Prostate gland (tissue), 2 donors: ENCODE measurements at regions not wholly inside any gene's neighbourhood (a gene's known extent, or its start where the extent isn't known, plus 50 kb on each side); places are given as distances from the start of the nearest gene placed in this dataset.

ENCODE experiments used
- DNase-seq: peaks from one replicate; pipeline ENCODE4 v3.0.0-alpha.2; 2019; ENCODE audit warnings: low spot score
- H3K27ac ChIP-seq, 2 donors: fragments of 200-600 bp; sonication (generic); 2 replicates each; pipeline ENCODE4 v1.5.1; 2017 to 2019
- H3K27me3 ChIP-seq: fragments of 200-600 bp; sonication (generic); replicated peaks from 2 replicates; pipeline ENCODE4 v1.5.1; 2019; ENCODE audit not compliant: insufficient read depth
- H3K36me3 ChIP-seq, 2 donors: fragments of 200-600 bp; sonication (generic); 1 replicate in 1 of 2; 2 replicates in 1 of 2; pipeline versions ENCODE4 v1.5.1 to v1.8.1; 2017 to 2019
- H3K4me1 ChIP-seq: fragments of 200-600 bp; sonication (generic); replicated peaks from 2 replicates; pipeline ENCODE4 v1.5.1; 2019
- H3K4me3 ChIP-seq, 2 donors: fragments of 200-600 bp; sonication (generic); 2 replicates each; pipeline ENCODE4 v1.5.1; 2017 to 2019
- H3K9me3 ChIP-seq: fragments of 200-600 bp; sonication (generic); 2 replicates; pipeline ENCODE4 v1.5.1; 2017
- POLR2A ChIP-seq: fragments of 450-650 bp; IDR thresholded peaks from one replicate; pipeline ENCODE4 v1.6.1; 2016; ENCODE audit warnings: antibody characterized with exemption, mild to moderate bottlenecking
- POLR2AphosphoS5 ChIP-seq: sonication (generic); formaldehyde crosslinking; IDR thresholded peaks from one replicate; pipeline ENCODE4 v1.6.1; 2017; ENCODE audit warnings: antibody characterized with exemption
- WGBS: methylation state at CpG from one replicate; pipeline ENCODE4 v1.1.5; 2018; 5-methylcytosine and 5-hydroxymethylcytosine counted together
- intact Hi-C: fragments of 100-400 bp; cut with DNase I; formaldehyde crosslinking; loops from one replicate; pipeline ENCODE4 v1.14.2; 2022
- TF ChIP-seq, protein P1 (sequence below), 4 experiments: fragments of 200-600 bp in 2 of 4; fragments of 450-650 bp in 2 of 4; sonication (generic) in 2 of 4; IDR thresholded peaks; 1 replicate in 3 of 4; 2 replicates in 1 of 4; pipeline ENCODE4 v1.5.1; 2016 to 2019; ENCODE audit warnings: antibody characterized with exemption in 4 of 4, mild to moderate bottlenecking in 2 of 4, moderate library complexity in 2 of 4

DNA sequence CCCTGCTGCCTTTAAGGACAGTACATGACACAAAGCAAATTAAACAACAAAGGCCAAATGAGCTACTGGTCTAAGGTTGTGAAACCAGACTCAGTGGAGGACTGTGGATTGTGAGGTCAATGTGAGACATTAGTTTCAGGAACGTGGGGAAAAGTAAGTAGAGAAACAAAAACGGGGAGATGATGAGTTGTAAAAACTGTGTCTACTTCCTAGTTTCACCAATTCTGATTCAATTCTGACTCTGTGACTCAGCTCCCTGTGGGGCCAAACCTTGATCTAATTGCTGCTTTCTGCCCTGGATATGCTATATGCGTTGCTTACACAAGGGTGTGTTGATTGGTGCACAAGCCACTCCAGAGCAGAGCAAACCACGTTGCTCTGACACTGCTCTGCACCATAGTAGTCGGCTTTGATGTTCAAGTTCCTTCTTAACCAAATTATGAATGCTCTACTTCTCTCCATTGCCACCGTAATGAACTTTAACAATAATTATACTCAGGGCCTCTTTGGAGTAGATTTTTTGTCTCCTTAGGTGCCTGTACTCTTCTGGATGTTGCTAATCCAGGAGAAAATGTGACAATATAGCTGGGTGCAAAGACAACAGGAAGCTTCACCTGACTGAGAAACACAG, 1640.1 kb upstream of the CELF4 start:
- WGBS: 81% methylated on average over 6 of the region's 6 CpGs
- H3K4me1 ChIP-seq: no peaks in the 10 kb centered on the region
- H3K27ac ChIP-seq: no peak overlapping the region
- no peaks in the 10 kb centered on the region for H3K27me3 ChIP-seq
- H3K4me3 ChIP-seq: no peak overlapping the region
- intact Hi-C loops: no loop called here
- TF ChIP-seq, protein P1, sequence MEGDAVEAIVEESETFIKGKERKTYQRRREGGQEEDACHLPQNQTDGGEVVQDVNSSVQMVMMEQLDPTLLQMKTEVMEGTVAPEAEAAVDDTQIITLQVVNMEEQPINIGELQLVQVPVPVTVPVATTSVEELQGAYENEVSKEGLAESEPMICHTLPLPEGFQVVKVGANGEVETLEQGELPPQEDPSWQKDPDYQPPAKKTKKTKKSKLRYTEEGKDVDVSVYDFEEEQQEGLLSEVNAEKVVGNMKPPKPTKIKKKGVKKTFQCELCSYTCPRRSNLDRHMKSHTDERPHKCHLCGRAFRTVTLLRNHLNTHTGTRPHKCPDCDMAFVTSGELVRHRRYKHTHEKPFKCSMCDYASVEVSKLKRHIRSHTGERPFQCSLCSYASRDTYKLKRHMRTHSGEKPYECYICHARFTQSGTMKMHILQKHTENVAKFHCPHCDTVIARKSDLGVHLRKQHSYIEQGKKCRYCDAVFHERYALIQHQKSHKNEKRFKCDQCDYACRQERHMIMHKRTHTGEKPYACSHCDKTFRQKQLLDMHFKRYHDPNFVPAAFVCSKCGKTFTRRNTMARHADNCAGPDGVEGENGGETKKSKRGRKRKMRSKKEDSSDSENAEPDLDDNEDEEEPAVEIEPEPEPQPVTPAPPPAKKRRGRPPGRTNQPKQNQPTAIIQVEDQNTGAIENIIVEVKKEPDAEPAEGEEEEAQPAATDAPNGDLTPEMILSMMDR (IDR thresholded peaks at IDR 0.05): no peak
- TF ChIP-seq POLR2AphosphoS5: no peak
- TF ChIP-seq POLR2A: no peak
- H3K36me3 ChIP-seq: no peaks in the 10 kb centered on the region
- no peak for DNase-seq
- no peaks in the 10 kb centered on the region for H3K9me3 ChIP-seq

DNA sequence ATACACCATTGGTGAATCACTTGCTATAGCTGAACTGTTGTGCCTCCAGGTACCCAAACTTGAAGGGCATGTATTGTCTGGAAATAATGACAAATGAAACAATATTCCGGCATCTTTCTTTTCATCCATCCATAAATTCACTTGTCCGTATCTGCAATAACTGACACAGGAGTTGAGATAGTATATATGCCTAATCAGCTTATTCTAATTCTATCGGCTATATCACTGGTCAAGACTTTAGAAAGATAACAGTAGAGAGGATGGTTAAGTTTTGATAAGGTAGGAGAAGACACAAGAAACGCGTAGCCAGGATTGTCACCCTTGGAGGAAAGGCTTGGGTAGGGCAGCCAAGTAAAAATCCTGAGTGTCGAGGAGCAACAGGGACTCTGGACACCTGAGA, 1634.6 kb upstream of the CELF4 start:
- intact Hi-C loops: no loop called here
- Histone ChIP-seq H3K27me3 (no peaks in the 10 kb centered on the region), H3K4me1 (no peaks in the 10 kb centered on the region), H3K9me3 (no peaks in the 10 kb centered on the region), H3K4me3 (no peak overlapping the region), H3K27ac (no peak overlapping the region), H3K36me3 (no peaks in the 10 kb centered on the region)
- TF ChIP-seq POLR2AphosphoS5 (no peak), POLR2A (no peak)
- TF ChIP-seq, protein P1 (IDR thresholded peaks at IDR 0.05): no peak
- WGBS: over 99% methylated on average over 6 of the region's 6 CpGs
- no peak for DNase-seq

DNA sequence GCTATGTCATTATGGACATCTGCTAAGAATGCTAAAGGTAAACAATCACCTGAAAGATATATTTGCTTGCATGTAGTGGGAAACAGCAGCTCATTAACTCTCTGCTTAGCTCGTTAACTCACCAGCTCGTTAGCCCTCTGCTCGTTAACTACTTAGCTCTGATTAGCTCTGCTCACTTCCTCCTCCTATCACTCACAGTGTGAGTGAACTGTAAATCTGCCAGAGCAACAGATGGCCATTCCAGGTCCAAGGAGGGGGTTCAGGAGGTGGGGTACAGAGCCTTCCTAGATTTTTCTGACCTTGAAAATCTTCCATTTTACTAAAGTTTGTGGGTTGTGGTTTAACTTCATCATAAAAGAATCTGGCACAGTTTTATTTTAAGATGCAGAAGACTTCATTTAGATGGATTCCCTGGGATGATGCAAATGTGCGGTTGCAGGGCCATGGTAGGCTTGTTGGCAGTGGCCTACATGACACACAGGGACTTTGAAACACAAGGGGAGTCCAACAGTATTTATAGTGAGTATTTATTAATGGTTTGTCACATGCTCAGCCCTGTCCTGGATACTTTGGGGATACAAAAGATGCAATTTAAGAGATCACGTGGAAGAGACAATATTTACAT, 1633.7 kb upstream of the CELF4 start:
- TF ChIP-seq POLR2A (no peak), POLR2AphosphoS5 (no peak)
- TF ChIP-seq, protein P1 (IDR thresholded peaks at IDR 0.05): no peak
- no peak overlapping the region for H3K27ac ChIP-seq
- no peak for DNase-seq
- no peaks in the 10 kb centered on the region for H3K27me3 ChIP-seq
- intact Hi-C loops: no loop called here
- H3K4me1 ChIP-seq: no peaks in the 10 kb centered on the region
- H3K4me3 ChIP-seq: no peak overlapping the region
- 72% methylated on average over 5 of the region's 5 CpGs for WGBS
- no peaks in the 10 kb centered on the region for H3K9me3 ChIP-seq
- no peaks in the 10 kb centered on the region for H3K36me3 ChIP-seq

DNA sequence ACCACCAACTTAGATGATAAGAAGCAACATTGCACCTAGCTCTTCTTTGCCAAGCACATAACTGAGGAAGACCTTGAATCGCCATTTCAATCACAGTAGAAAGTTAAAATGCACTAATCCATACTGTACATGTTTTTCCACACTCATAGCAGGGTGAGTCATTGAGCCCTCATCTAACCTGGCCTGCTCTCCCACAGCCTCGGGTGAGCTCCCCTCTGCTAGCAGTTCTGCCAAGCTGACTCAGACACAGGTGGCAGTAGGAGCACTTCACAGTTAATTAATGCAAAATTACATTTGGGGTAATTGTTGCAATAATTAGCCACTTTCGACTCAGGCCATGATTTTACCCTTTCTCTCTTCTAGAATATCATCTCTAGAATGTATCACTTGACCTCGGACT, 1632.8 kb upstream of the CELF4 start:
- no peaks in the 10 kb centered on the region for H3K4me1 ChIP-seq
- intact Hi-C loops: no loop called here
- no peak for DNase-seq
- no peak overlapping the region for H3K27ac ChIP-seq
- TF ChIP-seq, protein P1 (IDR thresholded peaks at IDR 0.05): no peak
- TF ChIP-seq POLR2A (no peak), POLR2AphosphoS5 (no peak)
- no peaks in the 10 kb centered on the region for H3K27me3 ChIP-seq
- WGBS: 85% methylated on average over 4 of the region's 4 CpGs
- H3K36me3 ChIP-seq: no peaks in the 10 kb centered on the region
- H3K9me3 ChIP-seq: no peaks in the 10 kb centered on the region
- no peak overlapping the region for H3K4me3 ChIP-seq

DNA sequence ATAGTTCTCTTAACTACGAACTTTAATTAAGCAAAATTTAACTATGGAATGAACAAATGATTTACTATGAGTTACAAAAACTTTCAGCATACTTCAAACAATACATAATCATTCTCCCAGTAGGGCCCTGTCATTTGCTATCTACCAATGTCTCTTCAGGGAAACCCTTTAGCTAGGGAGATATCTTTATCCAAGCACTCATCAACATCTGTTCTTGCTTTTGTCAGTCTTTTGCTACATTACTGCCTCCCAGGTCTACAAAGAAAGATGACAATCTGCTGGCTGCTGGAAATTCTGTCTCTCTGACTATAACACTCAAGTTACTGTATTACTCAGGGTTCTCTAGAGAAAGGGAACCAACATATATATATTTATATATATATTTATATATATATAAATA, 1626.3 kb upstream of the CELF4 start:
- Histone ChIP-seq H3K4me1 (no peaks in the 10 kb centered on the region), H3K4me3 (no peak overlapping the region), H3K27ac (no peak overlapping the region), H3K36me3 (no peaks in the 10 kb centered on the region), H3K27me3 (no peaks in the 10 kb centered on the region), H3K9me3 (no peaks in the 10 kb centered on the region)
- WGBS: 96% methylated on average over 1 of the region's 1 CpG
- TF ChIP-seq, protein P1 (IDR thresholded peaks at IDR 0.05): no peak
- no peak for TF ChIP-seq POLR2A
- no peak for TF ChIP-seq POLR2AphosphoS5
- intact Hi-C loops: no loop called here
- no peak for DNase-seq
